Prostate gland (tissue), 2 donors: ENCODE measurements at regions not wholly inside any gene's neighbourhood (a gene's known extent, or its start where the extent isn't known, plus 50 kb on each side); places are given as distances from the start of the nearest gene placed in this dataset.

Experiments
- DNase-seq: peaks from one replicate; pipeline ENCODE4 v3.0.0-alpha.2; 2019; ENCODE audit warnings: low spot score
- H3K27ac ChIP-seq, 2 donors: fragments of 200-600 bp; sonication (generic); 2 replicates each; pipeline ENCODE4 v1.5.1; 2017 to 2019
- H3K27me3 ChIP-seq: fragments of 200-600 bp; sonication (generic); replicated peaks from 2 replicates; pipeline ENCODE4 v1.5.1; 2019; ENCODE audit not compliant: insufficient read depth
- H3K36me3 ChIP-seq, 2 donors: fragments of 200-600 bp; sonication (generic); 1 replicate in 1 of 2; 2 replicates in 1 of 2; pipeline versions ENCODE4 v1.5.1 to v1.8.1; 2017 to 2019
- H3K4me1 ChIP-seq: fragments of 200-600 bp; sonication (generic); replicated peaks from 2 replicates; pipeline ENCODE4 v1.5.1; 2019
- H3K4me3 ChIP-seq, 2 donors: fragments of 200-600 bp; sonication (generic); 2 replicates each; pipeline ENCODE4 v1.5.1; 2017 to 2019
- H3K9me3 ChIP-seq: fragments of 200-600 bp; sonication (generic); 2 replicates; pipeline ENCODE4 v1.5.1; 2017
- POLR2A ChIP-seq: fragments of 450-650 bp; IDR thresholded peaks from one replicate; pipeline ENCODE4 v1.6.1; 2016; ENCODE audit warnings: antibody characterized with exemption, mild to moderate bottlenecking
- POLR2AphosphoS5 ChIP-seq: sonication (generic); formaldehyde crosslinking; IDR thresholded peaks from one replicate; pipeline ENCODE4 v1.6.1; 2017; ENCODE audit warnings: antibody characterized with exemption
- WGBS: methylation state at CpG from one replicate; pipeline ENCODE4 v1.1.5; 2018; 5-methylcytosine and 5-hydroxymethylcytosine counted together
- intact Hi-C: fragments of 100-400 bp; cut with DNase I; formaldehyde crosslinking; loops from one replicate; pipeline ENCODE4 v1.14.2; 2022
- TF ChIP-seq, protein P1 (sequence below), 4 experiments: fragments of 200-600 bp in 2 of 4; fragments of 450-650 bp in 2 of 4; sonication (generic) in 2 of 4; IDR thresholded peaks; 1 replicate in 3 of 4; 2 replicates in 1 of 4; pipeline ENCODE4 v1.5.1; 2016 to 2019; ENCODE audit warnings: antibody characterized with exemption in 4 of 4, mild to moderate bottlenecking in 2 of 4, moderate library complexity in 2 of 4

DNA sequence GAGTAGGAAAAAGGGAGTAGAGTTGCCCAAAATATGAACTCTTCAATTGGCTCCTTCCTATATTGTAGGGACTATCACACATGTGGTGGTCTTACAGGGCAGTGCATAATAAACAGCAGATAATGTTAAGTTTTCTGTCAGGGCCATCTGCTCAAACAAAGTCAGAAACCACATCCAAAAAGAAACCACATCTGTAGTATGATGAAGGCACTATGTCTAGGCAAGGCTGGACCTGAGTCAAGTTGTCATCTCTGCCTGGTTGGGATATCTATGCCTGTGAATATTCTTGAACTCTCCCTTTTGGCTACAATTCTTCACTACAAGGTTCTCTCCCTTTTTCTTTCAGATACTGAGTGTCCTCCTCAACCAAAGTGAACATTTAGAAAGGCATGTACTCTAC, 109.4 kb upstream of the C1GALT1C1 start:
- Histone ChIP-seq H3K27ac (no peak overlapping the region), H3K36me3 (no peaks in the 10 kb centered on the region), H3K4me3 (no peak overlapping the region), H3K9me3 (no peaks in the 10 kb centered on the region), H3K4me1 (no peaks in the 10 kb centered on the region), H3K27me3 (no peaks in the 10 kb centered on the region)
- intact Hi-C loops: no loop called here
- TF ChIP-seq POLR2A (no peak), POLR2AphosphoS5 (no peak)
- TF ChIP-seq, protein P1, sequence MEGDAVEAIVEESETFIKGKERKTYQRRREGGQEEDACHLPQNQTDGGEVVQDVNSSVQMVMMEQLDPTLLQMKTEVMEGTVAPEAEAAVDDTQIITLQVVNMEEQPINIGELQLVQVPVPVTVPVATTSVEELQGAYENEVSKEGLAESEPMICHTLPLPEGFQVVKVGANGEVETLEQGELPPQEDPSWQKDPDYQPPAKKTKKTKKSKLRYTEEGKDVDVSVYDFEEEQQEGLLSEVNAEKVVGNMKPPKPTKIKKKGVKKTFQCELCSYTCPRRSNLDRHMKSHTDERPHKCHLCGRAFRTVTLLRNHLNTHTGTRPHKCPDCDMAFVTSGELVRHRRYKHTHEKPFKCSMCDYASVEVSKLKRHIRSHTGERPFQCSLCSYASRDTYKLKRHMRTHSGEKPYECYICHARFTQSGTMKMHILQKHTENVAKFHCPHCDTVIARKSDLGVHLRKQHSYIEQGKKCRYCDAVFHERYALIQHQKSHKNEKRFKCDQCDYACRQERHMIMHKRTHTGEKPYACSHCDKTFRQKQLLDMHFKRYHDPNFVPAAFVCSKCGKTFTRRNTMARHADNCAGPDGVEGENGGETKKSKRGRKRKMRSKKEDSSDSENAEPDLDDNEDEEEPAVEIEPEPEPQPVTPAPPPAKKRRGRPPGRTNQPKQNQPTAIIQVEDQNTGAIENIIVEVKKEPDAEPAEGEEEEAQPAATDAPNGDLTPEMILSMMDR (IDR thresholded peaks at IDR 0.05): no peak
- no peak for DNase-seq

DNA sequence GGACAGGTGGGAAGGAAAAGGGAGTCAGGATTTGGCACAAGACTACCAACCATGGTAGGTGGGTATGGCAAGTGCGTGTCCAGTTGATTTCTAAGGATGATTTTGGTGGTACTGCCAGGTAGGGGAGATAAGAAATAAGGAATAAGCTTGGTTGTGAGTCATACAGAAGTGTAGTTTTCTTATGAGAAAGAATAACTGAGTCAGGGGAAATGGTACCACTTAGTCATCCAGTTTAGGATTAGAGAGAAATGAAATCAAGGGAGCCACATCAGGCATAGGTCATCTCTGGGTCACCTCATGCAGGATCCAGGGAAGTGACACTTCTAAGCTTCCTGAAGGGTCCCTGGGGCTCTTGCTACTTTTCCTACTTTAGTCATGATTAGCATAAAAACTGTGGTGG, 107.1 kb upstream of the C1GALT1C1 start:
- intact Hi-C loops: no loop called here
- no peak overlapping the region for H3K4me3 ChIP-seq
- 100% methylated on average over 1 of the region's 1 CpG for WGBS

DNA sequence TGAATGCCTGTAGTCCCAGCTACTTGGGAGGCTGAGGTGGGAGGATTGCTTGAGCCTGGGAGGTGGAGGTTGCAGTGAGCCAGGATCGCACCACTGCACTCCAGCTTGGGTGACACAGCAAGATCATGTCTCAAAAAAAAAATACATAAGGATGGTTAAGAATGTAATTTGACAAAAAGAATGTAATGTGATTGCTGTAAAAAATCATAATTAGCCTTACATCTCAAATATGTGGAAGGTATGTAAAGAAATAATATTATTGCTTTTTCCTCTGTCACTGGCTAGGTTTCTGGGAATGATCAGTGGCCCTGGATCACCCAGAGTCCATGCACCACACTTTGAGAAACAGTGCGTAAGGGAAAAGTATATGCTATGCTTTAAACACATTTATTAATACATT, 106.1 kb upstream of the C1GALT1C1 start:
- Histone ChIP-seq H3K27me3 (no peaks in the 10 kb centered on the region), H3K27ac (no peak overlapping the region), H3K4me3 (no peak overlapping the region), H3K4me1 (no peaks in the 10 kb centered on the region), H3K36me3 (no peaks in the 10 kb centered on the region), H3K9me3 (no peaks in the 10 kb centered on the region)
- DNase-seq: no peak
- TF ChIP-seq POLR2A (no peak), POLR2AphosphoS5 (no peak)
- TF ChIP-seq, protein P1 (IDR thresholded peaks at IDR 0.05): no peak
- intact Hi-C loops: no loop called here
- whole genome bisulfite sequencing: 92% methylated on average over 2 of the region's 2 CpGs

More for the DNA sequence above, 107.1 kb upstream of the C1GALT1C1 start:
- H3K4me1 ChIP-seq: no peaks in the 10 kb centered on the region
- no peaks in the 10 kb centered on the region for H3K27me3 ChIP-seq
- H3K27ac ChIP-seq: no peak overlapping the region
- H3K9me3 ChIP-seq: no peaks in the 10 kb centered on the region
- no peak for DNase-seq
- TF ChIP-seq, protein P1 (IDR thresholded peaks at IDR 0.05): no peak
- TF ChIP-seq POLR2A (no peak), POLR2AphosphoS5 (no peak)
- no peaks in the 10 kb centered on the region for H3K36me3 ChIP-seq

DNA sequence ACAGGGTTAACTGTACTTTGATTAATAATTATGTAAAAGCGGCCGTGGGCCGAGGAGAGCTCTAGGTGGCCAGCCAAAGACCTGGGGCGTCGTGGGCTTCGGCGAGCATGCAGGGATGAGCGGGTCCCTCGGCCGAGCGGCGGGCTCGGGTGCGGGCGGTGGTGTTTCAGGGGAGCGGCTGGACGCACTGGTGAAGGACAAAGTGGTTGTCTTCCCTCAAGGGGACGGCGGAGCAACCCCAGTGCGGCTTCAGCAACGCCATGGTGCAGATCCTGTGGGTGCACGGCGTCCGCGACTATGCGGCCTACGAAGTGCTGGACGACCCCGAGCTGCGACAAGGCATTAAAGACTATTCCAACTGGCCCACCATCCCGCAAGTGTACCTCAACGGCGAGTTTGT, 103.0 kb upstream of the C1GALT1C1 start:
- Histone ChIP-seq H3K4me3 (no peak overlapping the region), H3K27ac (no peak overlapping the region), H3K4me1 (no peaks in the 10 kb centered on the region), H3K36me3 (no peaks in the 10 kb centered on the region), H3K9me3 (no peaks in the 10 kb centered on the region), H3K27me3 (no peaks in the 10 kb centered on the region)
- intact Hi-C loops: no loop called here
- no peak for DNase-seq
- 94% methylated on average over 30 of the region's 33 CpGs for WGBS
- TF ChIP-seq, protein P1 (IDR thresholded peaks at IDR 0.05): no peak
- TF ChIP-seq POLR2A (no peak), POLR2AphosphoS5 (no peak)

DNA sequence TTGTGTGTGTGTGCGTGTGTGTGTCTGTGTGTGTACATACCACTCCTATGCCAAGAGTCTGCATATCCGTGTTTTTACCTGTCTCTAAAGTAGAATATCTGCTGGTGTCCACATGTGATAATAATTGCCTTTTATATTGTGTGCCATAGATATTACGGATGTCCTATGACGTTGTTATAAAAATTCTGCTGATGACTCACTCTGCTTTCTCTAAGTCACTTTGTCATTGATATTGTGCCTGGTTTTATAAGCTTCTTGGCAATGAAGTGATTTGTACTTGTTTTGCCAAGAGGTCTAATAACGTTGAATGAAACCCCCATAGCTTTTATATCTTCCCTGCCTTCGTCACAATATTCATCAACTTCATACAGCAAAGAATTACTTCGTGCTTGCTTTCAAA, 102.6 kb upstream of the C1GALT1C1 start:
- intact Hi-C loops: no loop called here
- no peak for DNase-seq

More for the DNA sequence above, 102.6 kb upstream of the C1GALT1C1 start:
- H3K4me3 ChIP-seq: no peak overlapping the region
- no peaks in the 10 kb centered on the region for H3K27me3 ChIP-seq
- H3K4me1 ChIP-seq: no peaks in the 10 kb centered on the region
- no peaks in the 10 kb centered on the region for H3K36me3 ChIP-seq
- TF ChIP-seq POLR2A: no peak
- no peak for TF ChIP-seq POLR2AphosphoS5
- TF ChIP-seq, protein P1 (IDR thresholded peaks at IDR 0.05): no peak
- H3K27ac ChIP-seq: no peak overlapping the region
- no peaks in the 10 kb centered on the region for H3K9me3 ChIP-seq
- 77% methylated on average over 7 of the region's 7 CpGs for whole genome bisulfite sequencing
